NCI-H2029 treated with DMSO at 0.1 percent for 48 hours (cell line): ENCODE measurements at regions not wholly inside any gene's neighbourhood (a gene's known extent, or its start where the extent isn't known, plus 50 kb on each side); places are given as distances from the start of the nearest gene placed in this dataset.
"Not testable (repeated sequence)": the region's sequence is repeated elsewhere in the genome, so short reads cannot be mapped to it uniquely, and the experiment has no call there.

ENCODE experiments used
- DNase-seq: peaks from one replicate; lab custom pipeline; 2025; lab: John Stamatoyannopoulos, UW

DNA sequence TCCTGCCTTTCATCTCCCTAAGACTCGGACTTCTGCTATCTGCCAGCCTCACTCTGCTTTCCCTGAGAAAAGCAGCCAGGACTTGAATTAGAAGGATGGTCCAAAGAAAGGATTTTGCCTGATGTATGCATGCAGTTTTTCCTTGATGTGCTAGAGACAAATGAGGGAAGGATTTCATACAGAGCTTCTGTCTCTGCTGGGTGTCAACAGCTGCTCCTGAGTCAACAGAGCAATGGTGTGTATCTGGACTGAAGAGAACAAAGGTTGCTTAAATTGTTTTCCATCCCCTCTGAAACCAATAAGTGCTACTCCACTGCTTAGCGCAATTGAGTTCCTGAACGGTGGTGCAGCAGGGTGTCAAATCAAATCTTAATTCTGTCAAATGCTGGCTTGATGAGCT lies 680.6 kb upstream of the C16orf82 start:
- DNase-seq, result peak; percentile 47

DNA sequence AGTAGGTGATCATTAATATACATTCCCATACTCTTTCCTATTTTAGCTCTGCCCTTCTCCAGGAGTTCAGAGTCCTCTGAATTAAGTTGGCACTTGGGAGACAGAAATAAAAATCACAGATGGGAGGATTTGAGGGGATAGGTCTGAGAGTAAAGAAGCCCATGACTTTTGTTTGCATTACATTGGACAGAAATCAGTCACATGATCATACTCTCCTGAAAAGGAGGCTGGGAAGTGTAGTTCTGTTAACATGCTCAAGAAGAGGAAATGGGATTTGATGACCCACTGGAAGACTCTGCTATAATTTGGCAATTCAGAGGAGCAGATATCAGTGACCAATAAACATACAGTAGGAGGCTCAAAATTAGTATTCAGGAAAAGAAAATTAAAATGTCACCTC lies 674.9 kb upstream of the C16orf82 start:
- DNase-seq, result no peak

DNA sequence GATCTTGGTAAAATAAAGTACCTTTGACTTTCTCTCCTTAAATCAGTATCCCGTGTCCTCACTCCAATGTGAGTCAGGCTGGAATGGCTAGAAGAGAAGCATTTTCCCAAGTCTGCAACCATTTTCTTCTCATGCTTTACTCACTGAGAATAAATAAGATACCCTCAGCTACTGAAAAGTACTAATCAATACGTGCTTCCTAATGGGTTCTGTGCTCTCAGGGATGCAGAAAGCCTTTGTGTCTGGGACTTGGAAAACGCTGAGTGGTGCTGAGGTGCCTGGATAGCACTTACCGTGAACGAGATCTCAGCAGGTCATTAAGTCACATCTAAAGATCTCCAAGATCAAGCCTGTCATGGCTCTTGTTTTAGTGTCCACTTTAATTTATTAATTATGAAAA lies 672.3 kb upstream of the C16orf82 start:
- no peak for DNase-seq

DNA sequence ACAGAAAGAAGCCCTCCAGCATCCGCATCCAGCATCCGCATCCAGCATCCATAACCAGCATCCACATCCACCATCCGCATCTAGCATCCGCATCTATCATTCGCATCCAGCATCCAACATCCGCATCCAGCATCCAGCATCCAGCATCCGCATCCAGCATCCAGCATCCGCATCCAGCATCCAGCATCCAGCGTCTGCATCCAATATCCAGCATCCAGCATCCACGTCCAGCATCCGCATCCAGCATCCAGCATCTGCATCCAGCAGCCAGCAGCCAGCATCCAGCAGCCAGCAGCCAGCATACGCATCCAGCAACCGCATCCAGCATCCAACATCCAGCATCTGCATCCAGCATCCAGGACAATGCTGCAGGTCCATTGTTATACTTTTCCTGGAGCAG lies 671.0 kb upstream of the C16orf82 start:
- no peak for DNase-seq

DNA sequence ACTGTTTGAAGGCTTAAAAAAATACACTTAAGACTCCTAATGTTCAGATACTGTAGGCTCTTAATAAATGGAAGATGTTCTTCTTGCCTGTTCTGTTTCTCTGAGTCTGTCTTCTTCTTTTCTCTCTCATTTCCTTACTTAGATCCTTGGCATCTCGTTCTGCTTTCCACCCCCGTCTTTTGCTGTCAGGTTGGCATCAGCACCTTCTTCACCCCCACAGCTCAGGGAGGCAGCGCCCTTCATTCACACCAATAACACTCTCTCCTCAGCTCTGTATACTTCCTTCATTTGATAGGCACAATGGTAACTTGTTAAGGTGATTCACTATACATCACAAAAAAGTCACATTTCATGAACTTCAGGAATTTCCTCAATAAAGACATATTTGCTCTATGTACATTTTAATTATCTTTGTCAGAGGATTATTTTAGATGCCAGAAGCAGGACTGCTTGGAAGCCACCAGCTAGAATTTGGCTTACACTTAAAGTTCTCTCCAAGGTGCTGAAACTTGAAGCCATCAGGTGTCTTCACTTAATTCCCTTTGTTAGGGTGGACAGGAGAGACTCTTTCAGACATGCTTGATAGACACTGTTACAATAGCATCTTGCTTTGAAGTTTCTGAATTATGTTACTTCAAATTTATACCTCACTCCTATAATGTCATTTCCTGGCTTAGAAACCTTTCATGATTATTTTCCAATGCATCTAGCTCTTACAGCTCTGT lies 670.1 kb upstream of the C16orf82 start:
- DNase-seq, result no peak

DNA sequence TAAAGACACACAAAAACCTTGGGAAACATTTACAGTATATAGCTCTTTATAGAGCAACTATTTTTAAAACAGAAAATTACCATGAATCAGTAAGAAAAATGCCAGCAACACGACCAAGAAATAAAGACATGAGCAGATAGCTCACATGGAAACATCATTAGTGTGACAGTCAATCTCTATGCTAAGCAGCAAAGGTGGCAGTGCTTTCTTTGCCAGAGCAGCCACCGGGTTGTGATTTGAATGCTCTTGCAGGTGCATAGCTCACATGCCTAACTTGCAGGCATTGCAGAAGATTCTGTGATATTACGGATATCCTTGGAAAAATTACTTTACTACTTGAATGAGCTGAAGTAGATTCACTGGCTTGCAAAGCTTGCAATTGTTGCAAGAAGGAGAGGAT lies 652.9 kb upstream of the C16orf82 start:
- no peak for DNase-seq

DNA sequence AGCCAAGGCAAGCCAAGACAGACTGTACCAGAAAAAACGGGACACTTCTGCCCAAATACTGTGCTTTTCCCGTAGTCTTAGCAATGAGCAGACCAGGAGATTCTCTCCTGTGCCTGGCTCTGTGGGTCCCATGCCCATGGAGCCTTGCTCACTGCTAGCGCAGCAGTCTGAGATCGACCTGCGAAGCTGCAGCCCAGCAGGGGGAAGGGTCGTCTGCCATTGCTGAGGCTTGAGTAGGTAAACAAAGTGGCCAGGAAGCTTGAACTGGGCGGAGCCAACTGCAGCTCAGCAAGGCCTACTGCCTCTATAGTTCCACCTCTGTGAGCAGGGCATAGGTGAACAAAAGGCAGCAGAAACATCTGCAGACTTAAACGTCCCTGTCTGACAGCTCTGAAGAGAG lies 647.3 kb upstream of the C16orf82 start:
- DNase-seq, result not testable (repeated sequence)

DNA sequence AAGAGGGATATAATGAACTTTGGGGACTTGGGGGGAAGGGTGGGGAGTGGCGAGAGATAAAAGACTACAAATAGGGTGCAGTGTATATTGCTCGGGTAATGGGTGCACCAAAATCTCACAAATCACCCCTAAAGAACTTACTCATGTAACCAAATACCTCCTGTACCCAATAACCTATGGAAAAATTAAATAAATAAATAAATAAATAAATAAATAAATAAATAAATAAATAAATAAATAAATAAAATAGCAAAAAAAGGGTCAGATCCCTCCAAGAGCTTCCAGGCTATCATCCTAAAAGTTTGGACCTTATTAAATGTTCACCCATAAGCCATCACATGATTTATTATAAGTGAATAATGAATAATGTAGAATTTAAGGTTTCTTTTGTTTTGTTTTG lies 636.1 kb upstream of the C16orf82 start:
- DNase-seq, result no peak

DNA sequence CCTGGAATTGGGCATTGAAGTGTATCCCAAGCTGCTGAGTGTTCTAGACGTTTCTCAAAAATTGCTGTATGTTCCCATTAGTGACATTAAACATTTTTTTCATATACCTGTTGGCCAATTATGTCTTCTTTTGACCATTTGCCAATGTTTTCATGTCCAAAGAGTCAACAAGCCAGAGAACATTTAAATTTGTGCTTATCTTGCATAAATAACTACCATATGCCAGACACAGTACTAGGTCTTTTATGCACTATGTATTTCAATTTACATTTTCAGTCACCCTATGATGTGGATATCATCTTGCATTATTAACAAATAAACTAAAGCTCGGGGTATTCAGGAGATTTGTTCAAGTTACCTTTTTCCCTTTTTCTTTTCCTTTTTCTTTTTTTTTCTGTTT lies 632.9 kb upstream of the C16orf82 start:
- DNase-seq, result no peak

DNA sequence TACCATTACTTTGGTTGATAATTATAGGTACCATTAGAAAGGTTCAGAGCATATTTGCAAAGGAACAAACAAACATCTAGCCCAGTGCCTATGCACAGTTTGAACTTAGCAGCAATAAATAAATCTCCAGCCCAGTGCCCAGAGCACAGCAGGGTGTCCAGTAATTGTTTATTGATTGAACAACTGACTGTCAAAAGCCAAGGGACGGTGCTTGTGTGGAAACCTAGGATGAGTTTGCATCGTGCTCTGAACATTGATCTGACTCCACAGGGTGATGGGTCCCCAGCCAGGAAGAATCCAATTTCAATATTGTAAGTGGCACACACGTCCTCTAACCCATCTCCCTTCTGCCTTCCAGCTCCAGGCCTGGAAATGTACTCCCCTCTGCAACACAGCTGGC lies 625.5 kb upstream of the C16orf82 start:
- no peak for DNase-seq

DNA sequence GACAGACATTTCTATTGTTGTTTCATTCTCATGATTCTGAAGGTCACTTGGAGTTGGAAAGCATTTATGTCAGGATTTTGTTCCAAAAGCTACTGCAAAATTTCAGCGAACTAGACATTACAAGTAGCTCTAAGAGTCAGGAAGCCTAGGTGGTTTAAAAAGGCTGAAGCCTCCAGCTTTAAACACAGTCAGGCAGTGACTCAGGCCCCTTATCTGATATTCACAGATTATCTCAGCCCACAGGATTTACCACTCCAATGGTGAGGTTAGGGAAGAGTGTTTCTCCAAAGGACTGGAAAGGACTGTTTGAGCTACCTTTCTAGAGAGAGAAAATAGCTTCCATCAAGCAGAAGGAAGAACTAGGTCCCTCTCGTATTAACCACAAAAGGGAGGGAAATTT lies 624.4 kb upstream of the C16orf82 start:
- no peak for DNase-seq

DNA sequence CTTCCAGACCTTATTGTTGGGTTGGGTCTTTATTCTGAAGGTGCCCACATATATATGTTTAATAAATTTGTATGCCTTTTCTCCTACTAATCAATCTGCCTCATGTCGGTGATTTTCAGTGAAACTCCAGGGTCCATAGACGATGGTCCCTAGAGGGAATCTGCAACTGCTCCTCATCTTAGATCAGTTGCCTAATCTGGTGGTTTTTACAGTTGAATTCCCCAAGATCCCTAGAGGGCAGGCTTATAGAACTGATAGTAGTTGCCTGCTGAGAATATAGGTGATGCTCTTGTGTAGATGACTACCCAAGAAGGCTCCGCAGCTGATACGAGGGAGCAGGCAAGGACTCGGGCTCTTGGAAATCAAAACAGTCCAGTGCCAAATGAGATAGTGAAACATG lies 619.2 kb upstream of the C16orf82 start:
- DNase-seq, result no peak

DNA sequence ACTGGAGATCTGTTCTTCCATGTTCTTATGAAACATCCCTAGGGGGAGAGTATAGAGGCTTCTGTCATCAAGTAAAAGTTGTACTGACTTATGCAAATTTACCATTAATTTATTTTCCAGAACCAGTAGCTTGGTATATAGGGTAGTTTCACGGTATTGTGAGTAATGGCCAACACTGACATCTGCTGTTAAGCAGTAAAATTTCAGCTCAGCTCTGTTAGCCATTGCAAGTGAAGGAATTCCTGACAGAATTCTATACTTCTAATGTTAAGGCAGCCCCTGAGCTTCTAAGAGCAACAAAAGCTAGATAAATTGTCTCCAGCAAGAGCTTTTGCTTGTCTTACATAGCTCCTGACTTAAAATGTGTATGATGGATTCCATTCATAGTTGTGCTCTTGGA lies 613.5 kb upstream of the C16orf82 start:
- DNase-seq, result no peak

DNA sequence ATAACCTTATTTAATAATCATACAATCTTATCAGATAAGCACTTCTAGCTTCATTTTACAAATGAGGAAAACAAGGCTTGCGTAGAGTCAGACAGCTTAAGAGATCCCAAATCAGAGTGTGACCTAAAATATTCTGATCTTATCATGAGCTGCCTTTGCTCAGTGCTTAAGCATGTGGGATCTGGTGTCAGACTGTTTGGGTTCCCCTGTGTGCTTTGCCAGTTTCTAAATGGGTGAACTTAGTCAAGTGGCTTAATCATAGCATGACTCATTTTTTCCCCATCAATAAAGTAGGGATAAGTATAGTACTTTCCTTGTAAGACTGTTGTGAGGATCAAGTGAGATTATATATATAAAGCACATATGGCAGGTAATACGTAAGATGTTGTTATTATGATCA lies 612.6 kb upstream of the C16orf82 start:
- no peak for DNase-seq

DNA sequence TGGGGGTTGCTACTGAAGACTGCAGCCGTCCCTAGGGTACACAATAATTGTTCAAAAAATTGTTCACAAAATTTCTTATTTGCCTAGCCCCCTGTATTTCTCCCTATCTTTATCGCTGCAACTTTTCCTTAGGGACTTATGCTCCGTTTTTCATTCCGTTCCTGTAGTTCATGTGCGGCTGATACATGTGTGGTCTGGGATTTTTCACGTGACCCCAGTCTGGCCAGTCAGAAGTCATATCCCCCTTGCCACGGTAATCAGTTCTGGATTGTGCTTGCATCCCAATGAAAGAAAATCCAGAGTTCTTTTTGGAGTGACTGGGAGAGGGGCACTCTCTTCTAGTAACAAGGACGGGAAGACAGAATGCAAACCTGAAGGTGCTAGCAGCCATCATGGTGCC lies 610.7 kb upstream of the C16orf82 start:
- no peak for DNase-seq

DNA sequence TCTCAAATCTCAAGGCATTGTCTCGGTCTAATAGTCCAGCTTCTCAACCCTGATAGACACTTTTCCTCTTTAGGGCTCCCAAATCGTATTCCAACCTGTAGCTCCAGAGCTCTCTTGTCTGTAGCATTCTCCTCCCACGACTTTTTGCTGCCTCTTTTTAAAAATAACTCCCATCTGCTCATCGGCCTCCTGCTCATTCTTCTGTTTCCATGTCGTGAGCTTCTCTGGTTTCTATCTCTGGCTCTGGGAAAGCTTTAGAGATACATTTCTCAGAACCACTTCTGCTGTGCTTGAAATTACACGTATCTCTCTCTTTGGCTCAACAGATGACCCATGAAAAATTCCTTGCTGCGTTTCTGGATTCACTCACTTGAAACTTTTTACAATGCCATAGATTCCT lies 609.6 kb upstream of the C16orf82 start:
- DNase-seq, result no peak

DNA sequence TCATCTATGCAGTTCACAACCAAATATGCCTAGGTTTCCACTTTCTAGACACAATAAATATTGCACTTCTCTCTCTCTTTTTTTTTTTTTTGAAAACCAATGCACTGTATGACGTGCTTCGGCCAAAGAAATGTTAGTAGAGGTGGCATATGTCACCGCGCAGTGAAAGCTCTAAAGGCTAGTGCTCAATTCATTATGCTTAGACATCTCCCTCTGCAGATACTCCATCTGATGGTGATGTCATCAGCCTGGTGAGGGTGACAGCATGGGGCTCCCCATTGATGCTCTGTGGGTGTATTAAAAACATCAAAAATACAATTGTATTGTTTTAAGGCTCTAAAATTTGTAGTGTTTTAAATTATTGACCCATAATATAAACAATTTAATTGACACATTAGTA lies 608.8 kb upstream of the C16orf82 start:
- DNase-seq, result no peak

DNA sequence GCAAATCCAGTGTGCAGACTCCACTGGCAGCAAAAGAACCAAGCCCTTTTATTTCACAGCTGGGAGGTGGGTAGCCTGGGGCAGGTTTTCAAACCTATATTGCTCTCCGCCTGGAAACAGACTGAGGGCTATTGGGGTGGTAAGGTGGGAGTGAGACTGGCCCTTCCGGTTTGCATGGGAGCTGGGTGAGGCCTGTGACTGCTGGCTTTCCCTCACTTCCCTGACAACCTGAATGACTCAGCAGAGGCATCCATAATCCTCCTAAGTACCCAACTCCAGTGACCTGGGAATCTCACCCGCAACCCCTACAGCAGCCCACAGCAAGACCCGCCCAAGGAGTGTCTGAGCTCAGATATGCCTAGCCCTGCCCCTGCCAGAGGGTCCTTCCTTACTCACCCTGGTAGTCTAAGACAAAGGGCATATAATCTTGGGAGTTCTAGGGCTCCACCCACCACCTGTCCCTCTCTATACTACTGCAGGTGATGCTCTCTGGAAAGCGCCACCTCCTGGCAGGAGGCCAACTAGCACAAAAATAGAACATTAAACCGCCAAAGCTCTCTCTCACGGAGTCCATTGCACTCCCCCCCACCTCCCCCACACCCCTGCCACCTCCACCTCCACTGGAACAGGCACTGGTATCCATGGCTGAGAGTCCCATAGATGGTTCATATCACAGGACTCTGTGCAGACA lies 602.0 kb upstream of the C16orf82 start:
- DNase-seq, result no peak

DNA sequence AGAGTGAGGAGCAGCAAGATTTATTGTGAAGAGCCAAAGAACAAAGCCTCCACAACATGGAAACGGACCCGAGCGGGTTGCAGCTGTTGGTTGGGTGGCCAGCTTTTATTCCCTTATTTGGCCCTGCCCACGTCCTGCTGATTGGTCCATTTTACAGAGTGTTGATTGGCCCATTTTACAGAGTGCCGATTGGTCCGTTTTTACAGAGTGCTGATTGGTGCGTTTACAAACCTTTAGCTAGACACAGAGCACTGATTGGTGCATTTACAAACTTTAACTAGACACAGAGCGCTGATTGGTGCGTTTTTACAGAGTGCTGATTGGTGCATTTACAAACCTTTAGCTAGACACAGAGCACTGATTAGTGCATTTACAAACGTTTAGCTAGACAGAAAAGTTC lies 592.3 kb upstream of the C16orf82 start:
- DNase-seq, result not testable (repeated sequence)

DNA sequence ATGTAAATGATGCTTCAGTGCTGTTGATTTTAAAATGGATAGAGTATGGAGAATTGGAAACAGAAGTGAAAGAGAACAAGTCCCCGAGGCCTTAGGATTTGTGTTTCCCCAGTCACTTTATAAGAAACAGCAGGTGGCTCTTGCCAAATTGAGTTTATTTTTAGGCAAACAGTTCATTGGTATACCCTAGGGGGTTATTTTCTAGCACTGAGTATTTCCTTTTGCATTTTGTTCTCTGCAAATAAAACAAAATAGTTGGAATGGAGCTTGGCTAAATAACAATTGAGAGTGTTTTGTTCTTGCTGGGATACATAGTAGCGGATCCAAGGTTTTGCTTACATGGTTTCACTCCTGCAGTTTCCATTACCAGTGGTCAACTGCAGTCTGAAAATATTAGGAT lies 591.1 kb upstream of the C16orf82 start:
- no peak for DNase-seq

DNA sequence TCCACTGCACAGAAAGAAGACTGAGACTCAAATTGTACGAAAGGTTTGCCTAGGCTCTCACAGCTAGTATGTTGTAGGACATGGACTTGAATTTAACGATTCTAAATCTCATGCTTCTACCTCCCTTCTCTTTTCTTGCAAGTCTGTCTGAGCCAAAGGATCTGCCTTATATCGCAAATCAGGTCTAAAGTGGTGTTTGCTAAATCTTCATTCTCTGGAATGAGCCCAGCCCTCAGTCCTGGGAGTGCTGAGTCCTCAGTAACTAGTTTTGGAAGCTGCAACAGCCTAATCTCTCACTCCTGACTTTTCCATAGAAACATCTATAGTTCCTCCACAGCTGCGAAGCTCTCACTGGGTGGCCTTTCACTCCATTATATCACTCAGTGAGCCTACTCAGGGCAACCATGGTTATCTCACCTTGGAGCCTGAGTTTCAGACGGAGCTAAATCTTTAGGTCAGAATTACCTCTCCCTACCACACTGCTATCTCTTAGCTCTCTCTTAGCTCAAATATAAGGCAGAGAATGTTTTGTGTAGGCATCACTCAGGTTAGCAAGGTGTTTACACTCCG lies 575.5 kb upstream of the C16orf82 start:
- DNase-seq, result no peak

DNA sequence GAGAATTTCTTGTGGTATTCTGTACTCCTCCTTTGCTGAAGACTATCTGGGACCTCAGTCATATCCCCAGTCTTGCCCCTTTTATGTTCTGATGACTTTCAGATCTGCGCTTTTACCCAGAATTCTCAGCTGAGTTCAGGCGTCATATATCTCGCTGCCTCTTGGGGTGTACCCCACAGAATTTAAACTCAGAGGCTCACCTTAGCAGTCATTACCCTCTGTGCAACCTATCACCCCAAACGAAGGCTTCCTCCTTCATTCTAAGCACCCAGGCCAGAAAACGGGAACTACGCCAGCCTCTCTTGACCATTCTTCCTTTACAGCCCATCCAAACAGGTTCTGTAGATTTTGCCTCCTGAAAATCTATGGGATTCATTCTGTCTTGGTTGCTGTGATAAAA lies 574.8 kb upstream of the C16orf82 start:
- DNase-seq, result no peak

DNA sequence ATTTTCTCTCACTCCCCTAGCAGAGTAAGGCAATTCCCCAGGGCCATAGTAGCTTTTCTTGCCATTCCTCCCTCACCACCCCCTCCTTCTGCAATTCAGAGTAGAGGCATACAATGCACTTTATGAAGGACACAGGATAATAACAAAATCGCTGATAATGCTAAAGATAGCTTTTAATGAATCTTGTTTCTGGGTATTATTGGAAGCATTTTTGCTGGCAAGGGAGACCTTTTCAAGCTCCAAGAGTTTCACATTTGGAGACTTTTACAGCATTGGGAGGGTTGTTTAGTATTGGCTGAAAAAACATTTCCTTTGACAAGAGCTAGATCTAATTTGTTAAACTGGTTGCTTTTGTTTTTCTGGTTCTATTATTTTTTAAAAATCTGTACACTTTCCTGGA lies 573.0 kb upstream of the C16orf82 start:
- no peak for DNase-seq

DNA sequence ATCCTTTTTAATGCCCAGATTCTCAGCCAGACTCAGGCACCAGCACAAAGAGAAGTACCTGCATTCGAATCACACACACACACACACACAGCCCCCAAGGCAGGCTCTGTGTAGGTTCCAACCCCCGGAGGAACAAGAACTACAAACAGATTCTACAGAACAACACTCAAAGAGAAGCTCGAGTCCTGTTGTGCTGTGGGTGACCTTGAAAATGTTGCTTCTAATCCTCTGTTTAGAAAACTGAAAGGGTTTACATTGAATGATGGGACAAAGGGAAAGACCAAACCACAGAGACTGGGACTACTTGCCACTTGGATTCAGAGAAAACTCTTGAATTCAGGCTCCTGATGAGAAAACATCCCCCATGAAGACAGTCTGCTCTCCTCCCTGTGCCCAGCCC lies 568.8 kb upstream of the C16orf82 start:
- no peak for DNase-seq
